HepG2 (cell line): ENCODE measurements at regions not wholly inside any gene's neighbourhood (a gene's known extent, or its start where the extent isn't known, plus 50 kb on each side); places are given as distances from the start of the nearest gene placed in this dataset.

Source experiments
- CREB1 ChIP-seq, 2 experiments: fragments of 450-650 bp in 1 of 2; IDR thresholded peaks; 2 replicates each; pipeline ENCODE4 v1.6.1; 2016 to 2017; ENCODE audit warnings: control low read depth in 1 of 2, mild to moderate bottlenecking in 1 of 2, missing compliant biosample characterization in 1 of 2, missing genetic modification characterization in 1 of 2
- ETV6 ChIP-seq: sonication (generic); formaldehyde crosslinking; conservative IDR thresholded peaks from 2 replicates; pipeline ENCODE4 v1.4.0; 2020; ENCODE audit warnings: missing genetic modification reagents
- MED13 ChIP-seq: sonication (generic); formaldehyde crosslinking; IDR thresholded peaks from 2 replicates; pipeline ENCODE4 v1.5.0; 2020; ENCODE audit warnings: missing genetic modification reagents
- MED8 ChIP-seq: sonication (generic); formaldehyde crosslinking; IDR thresholded peaks from 2 replicates; pipeline ENCODE4 v1.8.1; 2023; ENCODE audit warnings: mild to moderate bottlenecking, missing genetic modification reagents; ENCODE audit not compliant: insufficient replicate concordance
- MEIS2 ChIP-seq: sonication (generic); formaldehyde crosslinking; IDR thresholded peaks from 2 replicates; pipeline ENCODE4 v1.9.0; 2021; ENCODE audit warnings: mild to moderate bottlenecking, missing genetic modification reagents
- NCOR1 ChIP-seq: fragments of 200-600 bp; sonication (generic); IDR thresholded peaks from 2 replicates; pipeline ENCODE4 v1.7.0; 2017; ENCODE audit warnings: antibody characterized with exemption, low read length, borderline replicate concordance
- NFAT5 ChIP-seq: sonication (generic); formaldehyde crosslinking; IDR thresholded peaks from 2 replicates; pipeline ENCODE4 v1.4.0; 2020; ENCODE audit warnings: missing genetic modification reagents
- NFYB ChIP-seq: sonication (generic); formaldehyde crosslinking; IDR thresholded peaks from 2 replicates; pipeline ENCODE4 v1.4.0; 2020; ENCODE audit warnings: missing genetic modification reagents
- ZMAT5 ChIP-seq: sonication (generic); formaldehyde crosslinking; IDR thresholded peaks from 2 replicates; pipeline ENCODE4 v1.5.0; 2020; ENCODE audit warnings: mild to moderate bottlenecking, low read depth, missing genetic modification reagents, borderline replicate concordance
- ZNF124 ChIP-seq: sonication (generic); formaldehyde crosslinking; IDR thresholded peaks from 2 replicates; pipeline ENCODE4 v1.4.0; 2020; ENCODE audit warnings: missing genetic modification reagents
- ZNF431 ChIP-seq: sonication (generic); formaldehyde crosslinking; IDR thresholded peaks from 2 replicates; pipeline ENCODE4 v1.9.0; 2022; ENCODE audit warnings: missing genetic modification reagents, low read depth, mild to moderate bottlenecking, borderline replicate concordance
- ZNF781 ChIP-seq: sonication (generic); formaldehyde crosslinking; IDR thresholded peaks from 2 replicates; pipeline ENCODE4 v1.5.1; 2020; ENCODE audit warnings: borderline replicate concordance, mild to moderate bottlenecking, missing genetic modification reagents; ENCODE audit errors: not compliant biosample characterization
- TF ChIP-seq, protein P1 (sequence below): sonication (generic); formaldehyde crosslinking; IDR thresholded peaks from 2 replicates; pipeline ENCODE4 v1.9.0; 2021; ENCODE audit warnings: missing genetic modification reagents, mild to moderate bottlenecking, borderline replicate concordance
- TF ChIP-seq, protein P2 (sequence below): sonication (generic); formaldehyde crosslinking; IDR thresholded peaks from 2 replicates; pipeline ENCODE4 v1.5.1; 2020; ENCODE audit warnings: mild to moderate bottlenecking, missing genetic modification reagents, moderate library complexity
- TF ChIP-seq, protein P3 (sequence below): sonication (generic); formaldehyde crosslinking; IDR thresholded peaks from 2 replicates; pipeline ENCODE4 v1.8.0; 2022; ENCODE audit warnings: mild to moderate bottlenecking, missing genetic modification reagents, moderate library complexity

DNA sequence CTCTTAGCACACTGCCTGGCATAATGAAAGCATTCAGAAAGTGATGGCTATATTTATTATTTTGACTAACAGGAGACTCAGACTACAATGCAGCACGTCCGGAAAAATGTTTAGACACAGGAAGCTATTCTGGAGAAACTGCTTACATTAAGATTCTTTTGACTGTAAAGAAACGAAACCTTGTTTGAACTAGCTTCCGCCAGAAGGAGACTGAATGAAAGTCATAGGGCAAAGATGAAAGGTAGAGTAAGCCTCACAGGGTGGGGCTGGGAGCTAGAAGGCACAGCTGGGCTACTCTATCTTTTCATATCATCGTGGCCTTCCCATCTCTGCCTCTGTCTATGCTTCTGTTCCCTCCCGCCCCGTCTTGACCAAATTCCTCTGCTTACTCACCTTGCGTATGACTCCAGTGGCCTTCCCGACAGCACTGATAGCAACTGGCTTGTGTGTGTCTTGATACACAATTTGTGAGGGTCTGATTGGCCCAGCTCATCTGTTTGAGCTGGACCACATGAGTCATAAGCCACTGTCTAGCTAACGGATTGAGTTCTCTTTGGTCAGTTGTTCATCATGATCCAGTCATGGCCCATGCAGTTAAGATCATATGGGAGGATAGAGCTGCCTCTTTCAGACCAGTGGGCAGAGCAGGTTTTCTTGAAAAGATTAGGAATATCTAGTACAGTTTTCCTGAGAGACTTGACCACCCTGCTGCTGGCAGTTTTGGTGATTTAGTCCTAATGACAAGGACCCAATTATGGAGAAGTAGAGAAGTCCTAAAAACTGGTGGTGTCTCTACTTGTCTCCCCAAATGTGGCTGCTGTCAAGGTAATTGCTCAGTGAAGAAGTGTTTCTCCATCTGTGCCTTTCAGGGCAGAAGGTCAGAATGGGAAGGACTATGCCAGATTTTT lies 151.5 kb upstream of the SLC38A2 start (continued):
- TF ChIP-seq, protein P1, sequence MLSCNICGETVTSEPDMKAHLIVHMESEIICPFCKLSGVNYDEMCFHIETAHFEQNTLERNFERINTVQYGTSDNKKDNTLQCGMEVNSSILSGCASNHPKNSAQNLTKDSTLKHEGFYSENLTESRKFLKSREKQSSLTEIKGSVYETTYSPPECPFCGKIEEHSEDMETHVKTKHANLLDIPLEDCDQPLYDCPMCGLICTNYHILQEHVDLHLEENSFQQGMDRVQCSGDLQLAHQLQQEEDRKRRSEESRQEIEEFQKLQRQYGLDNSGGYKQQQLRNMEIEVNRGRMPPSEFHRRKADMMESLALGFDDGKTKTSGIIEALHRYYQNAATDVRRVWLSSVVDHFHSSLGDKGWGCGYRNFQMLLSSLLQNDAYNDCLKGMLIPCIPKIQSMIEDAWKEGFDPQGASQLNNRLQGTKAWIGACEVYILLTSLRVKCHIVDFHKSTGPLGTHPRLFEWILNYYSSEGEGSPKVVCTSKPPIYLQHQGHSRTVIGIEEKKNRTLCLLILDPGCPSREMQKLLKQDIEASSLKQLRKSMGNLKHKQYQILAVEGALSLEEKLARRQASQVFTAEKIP (CRISPR knock-in tag) = no peak
- TF ChIP-seq MED13 (CRISPR knock-in tag) = no peak
- no peak for TF ChIP-seq MED8
- no peak for TF ChIP-seq ZMAT5 (CRISPR knock-in tag)
- TF ChIP-seq, protein P2, sequence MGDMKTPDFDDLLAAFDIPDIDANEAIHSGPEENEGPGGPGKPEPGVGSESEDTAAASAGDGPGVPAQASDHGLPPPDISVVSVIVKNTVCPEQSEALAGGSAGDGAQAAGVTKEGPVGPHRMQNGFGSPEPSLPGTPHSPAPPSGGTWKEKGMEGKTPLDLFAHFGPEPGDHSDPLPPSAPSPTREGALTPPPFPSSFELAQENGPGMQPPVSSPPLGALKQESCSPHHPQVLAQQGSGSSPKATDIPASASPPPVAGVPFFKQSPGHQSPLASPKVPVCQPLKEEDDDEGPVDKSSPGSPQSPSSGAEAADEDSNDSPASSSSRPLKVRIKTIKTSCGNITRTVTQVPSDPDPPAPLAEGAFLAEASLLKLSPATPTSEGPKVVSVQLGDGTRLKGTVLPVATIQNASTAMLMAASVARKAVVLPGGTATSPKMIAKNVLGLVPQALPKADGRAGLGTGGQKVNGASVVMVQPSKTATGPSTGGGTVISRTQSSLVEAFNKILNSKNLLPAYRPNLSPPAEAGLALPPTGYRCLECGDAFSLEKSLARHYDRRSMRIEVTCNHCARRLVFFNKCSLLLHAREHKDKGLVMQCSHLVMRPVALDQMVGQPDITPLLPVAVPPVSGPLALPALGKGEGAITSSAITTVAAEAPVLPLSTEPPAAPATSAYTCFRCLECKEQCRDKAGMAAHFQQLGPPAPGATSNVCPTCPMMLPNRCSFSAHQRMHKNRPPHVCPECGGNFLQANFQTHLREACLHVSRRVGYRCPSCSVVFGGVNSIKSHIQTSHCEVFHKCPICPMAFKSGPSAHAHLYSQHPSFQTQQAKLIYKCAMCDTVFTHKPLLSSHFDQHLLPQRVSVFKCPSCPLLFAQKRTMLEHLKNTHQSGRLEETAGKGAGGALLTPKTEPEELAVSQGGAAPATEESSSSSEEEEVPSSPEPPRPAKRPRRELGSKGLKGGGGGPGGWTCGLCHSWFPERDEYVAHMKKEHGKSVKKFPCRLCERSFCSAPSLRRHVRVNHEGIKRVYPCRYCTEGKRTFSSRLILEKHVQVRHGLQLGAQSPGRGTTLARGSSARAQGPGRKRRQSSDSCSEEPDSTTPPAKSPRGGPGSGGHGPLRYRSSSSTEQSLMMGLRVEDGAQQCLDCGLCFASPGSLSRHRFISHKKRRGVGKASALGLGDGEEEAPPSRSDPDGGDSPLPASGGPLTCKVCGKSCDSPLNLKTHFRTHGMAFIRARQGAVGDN (CRISPR knock-in tag) = peak; percentile 5; the same call in 1 of the 2 replicates
- TF ChIP-seq, protein P3, sequence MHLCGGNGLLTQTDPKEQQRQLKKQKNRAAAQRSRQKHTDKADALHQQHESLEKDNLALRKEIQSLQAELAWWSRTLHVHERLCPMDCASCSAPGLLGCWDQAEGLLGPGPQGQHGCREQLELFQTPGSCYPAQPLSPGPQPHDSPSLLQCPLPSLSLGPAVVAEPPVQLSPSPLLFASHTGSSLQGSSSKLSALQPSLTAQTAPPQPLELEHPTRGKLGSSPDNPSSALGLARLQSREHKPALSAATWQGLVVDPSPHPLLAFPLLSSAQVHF = no peak
- TF ChIP-seq ETV6 (CRISPR knock-in tag) = no peak
- TF ChIP-seq NFAT5 (CRISPR knock-in tag) = no peak
- no peak for TF ChIP-seq MEIS2 (CRISPR knock-in tag)
- TF ChIP-seq NFYB = peak; percentile 55; the same call in 1 of the 2 replicates
- TF ChIP-seq ZNF431 (CRISPR knock-in tag) = no peak
- TF ChIP-seq ZNF124 (CRISPR knock-in tag) = no peak
- peak; percentile 37; the same call in 1 of the 2 replicates for TF ChIP-seq NCOR1
- peak; percentile 65 for TF ChIP-seq CREB1 (IDR thresholded peaks at IDR 0.05)
- TF ChIP-seq CREB1 (CRISPR knock-in tag; IDR thresholded peaks at IDR 0.05) = peak; percentile 59
- no peak for TF ChIP-seq ZNF781 (CRISPR knock-in tag)
